ENCODE measurements at regions not wholly inside any gene's neighbourhood (a gene's known extent, or its start where the extent isn't known, plus 50 kb on each side); places are given as distances from the start of the nearest gene placed in this dataset.

DNA sequence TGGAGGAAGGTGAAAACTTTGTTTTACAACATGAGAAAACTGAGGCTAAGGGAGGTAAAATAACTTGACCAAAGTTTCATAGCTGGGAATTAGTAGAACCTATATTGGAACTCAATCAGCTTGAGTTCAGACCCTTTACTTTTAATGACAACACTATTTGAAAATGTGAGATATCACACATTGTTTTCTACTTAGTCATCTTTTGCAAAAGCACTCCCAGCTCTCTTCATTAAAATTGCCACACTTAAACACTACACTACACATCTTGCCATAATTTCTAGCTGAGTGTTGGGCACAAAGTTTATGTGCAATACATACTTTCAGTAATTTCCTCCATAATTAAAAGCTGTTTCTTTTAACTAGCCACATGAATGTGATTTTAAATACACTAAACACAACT is 230.4 kb upstream of the DCBLD2 start:
- H3K27ac ChIP-seq: no peak overlapping the region
- H3K4me2 ChIP-seq: no peak overlapping the region
- DNase-seq (ENCODE audit: low spot score): no peak
- H2AFZ ChIP-seq: no peak overlapping the region
- no peaks in the 10 kb centered on the region for H3K4me1 ChIP-seq (ENCODE audit: insufficient read depth)
- H3K36me3 ChIP-seq (replicated peaks; ENCODE audit: insufficient read depth, low read depth): no peaks in the 10 kb centered on the region
- no peak overlapping the region for H3K4me3 ChIP-seq
- no peaks in the 10 kb centered on the region for H3K9me2 ChIP-seq (replicated peaks; ENCODE audit: insufficient read depth)
- no peaks in the 10 kb centered on the region for H3K79me2 ChIP-seq
- H4K20me1 ChIP-seq (ENCODE audit: insufficient read depth, poor library complexity, severe bottlenecking): no peaks in the 10 kb centered on the region
- H3K27me3 ChIP-seq: no peaks in the 10 kb centered on the region
- no peaks in the 10 kb centered on the region for H3K9me3 ChIP-seq (ENCODE audit: low read depth)
- TF ChIP-seq EZH2phosphoT487 (IDR thresholded peaks at IDR 0.05; ENCODE audit: low read depth, severe bottlenecking, unreplicated experiment): no peak
- TF ChIP-seq, protein P1, sequence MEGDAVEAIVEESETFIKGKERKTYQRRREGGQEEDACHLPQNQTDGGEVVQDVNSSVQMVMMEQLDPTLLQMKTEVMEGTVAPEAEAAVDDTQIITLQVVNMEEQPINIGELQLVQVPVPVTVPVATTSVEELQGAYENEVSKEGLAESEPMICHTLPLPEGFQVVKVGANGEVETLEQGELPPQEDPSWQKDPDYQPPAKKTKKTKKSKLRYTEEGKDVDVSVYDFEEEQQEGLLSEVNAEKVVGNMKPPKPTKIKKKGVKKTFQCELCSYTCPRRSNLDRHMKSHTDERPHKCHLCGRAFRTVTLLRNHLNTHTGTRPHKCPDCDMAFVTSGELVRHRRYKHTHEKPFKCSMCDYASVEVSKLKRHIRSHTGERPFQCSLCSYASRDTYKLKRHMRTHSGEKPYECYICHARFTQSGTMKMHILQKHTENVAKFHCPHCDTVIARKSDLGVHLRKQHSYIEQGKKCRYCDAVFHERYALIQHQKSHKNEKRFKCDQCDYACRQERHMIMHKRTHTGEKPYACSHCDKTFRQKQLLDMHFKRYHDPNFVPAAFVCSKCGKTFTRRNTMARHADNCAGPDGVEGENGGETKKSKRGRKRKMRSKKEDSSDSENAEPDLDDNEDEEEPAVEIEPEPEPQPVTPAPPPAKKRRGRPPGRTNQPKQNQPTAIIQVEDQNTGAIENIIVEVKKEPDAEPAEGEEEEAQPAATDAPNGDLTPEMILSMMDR (IDR thresholded peaks at IDR 0.05; ENCODE audit: poor library complexity): no peak

GRCh38 chr3:99128725-99129505 is 227.4 kb upstream of the DCBLD2 start:
- no peaks in the 10 kb centered on the region for H3K9me2 ChIP-seq (replicated peaks; ENCODE audit: insufficient read depth)
- no peak for DNase-seq (ENCODE audit: low spot score)
- no peak for TF ChIP-seq EZH2 (IDR thresholded peaks at IDR 0.05; ENCODE audit: borderline replicate concordance)
- TF ChIP-seq, protein P1 (IDR thresholded peaks at IDR 0.05; ENCODE audit: poor library complexity): no peak
- no peak for TF ChIP-seq EZH2phosphoT487 (IDR thresholded peaks at IDR 0.05; ENCODE audit: low read depth, severe bottlenecking, unreplicated experiment)
- WGBS (ENCODE audit: low lambda C conversion rate, missing lambda C conversion rate): 72% methylated on average over 4 of the region's 4 CpGs
- H3K9me3 ChIP-seq (ENCODE audit: low read depth): no peaks in the 10 kb centered on the region
- no peaks in the 10 kb centered on the region for H3K79me2 ChIP-seq
- H3K4me3 ChIP-seq: no peak overlapping the region
- no peak overlapping the region for H3K4me2 ChIP-seq
- H3K36me3 ChIP-seq (replicated peaks; ENCODE audit: insufficient read depth, low read depth): no peaks in the 10 kb centered on the region
- no peak overlapping the region for H3K27ac ChIP-seq
- H3K27me3 ChIP-seq: no peaks in the 10 kb centered on the region
- H2AFZ ChIP-seq: no peak overlapping the region
- no peaks in the 10 kb centered on the region for H4K20me1 ChIP-seq (ENCODE audit: insufficient read depth, poor library complexity, severe bottlenecking)
- no peaks in the 10 kb centered on the region for H3K4me1 ChIP-seq (ENCODE audit: insufficient read depth)

GRCh38 chr3:99128235-99128634 is 226.7 kb upstream of the DCBLD2 start:
- 81% methylated on average over 2 of the region's 2 CpGs for WGBS (ENCODE audit: low lambda C conversion rate, missing lambda C conversion rate)
- Histone ChIP-seq H3K36me3 (replicated peaks; ENCODE audit: insufficient read depth, low read depth) (no peaks in the 10 kb centered on the region), H3K4me2 (no peak overlapping the region), H3K27me3 (no peaks in the 10 kb centered on the region), H3K27ac (no peak overlapping the region), H3K4me3 (no peak overlapping the region), H3K9me3 (ENCODE audit: low read depth) (no peaks in the 10 kb centered on the region), H3K79me2 (no peaks in the 10 kb centered on the region), H3K9me2 (replicated peaks; ENCODE audit: insufficient read depth) (no peaks in the 10 kb centered on the region), H2AFZ (no peak overlapping the region), H4K20me1 (ENCODE audit: insufficient read depth, poor library complexity, severe bottlenecking) (no peaks in the 10 kb centered on the region), H3K4me1 (ENCODE audit: insufficient read depth) (no peaks in the 10 kb centered on the region)
- TF ChIP-seq EZH2 (IDR thresholded peaks at IDR 0.05; ENCODE audit: borderline replicate concordance) (no peak), EZH2phosphoT487 (IDR thresholded peaks at IDR 0.05; ENCODE audit: low read depth, severe bottlenecking, unreplicated experiment) (no peak)
- TF ChIP-seq, protein P1 (IDR thresholded peaks at IDR 0.05; ENCODE audit: poor library complexity): no peak
- DNase-seq (ENCODE audit: low spot score): no peak
